HepG2 (cell line): ENCODE measurements at regions not wholly inside any gene's neighbourhood (a gene's known extent, or its start where the extent isn't known, plus 50 kb on each side); places are given as distances from the start of the nearest gene placed in this dataset.

Experiments
- ATAC-seq: fragments of 200-7000 bp; cut with Tn5 transposase; 3 replicates; pipeline ENCODE4 v1.9.1; 2020; ENCODE audit warnings: mild to moderate bottlenecking, moderate library complexity
- BruUV-seq: library from RNA; stranded (reverse); fragments of 400-500 nt; replicated peaks from 2 replicates; lab custom pipeline; 2021; lab: Mats Ljungman, UMichigan
- CTCF ChIA-PET: fragments of 300-600 bp; formaldehyde crosslinking; extraction: SDS; loops from one replicate; lab custom pipeline; 2021; ENCODE audit warnings: low total read pairs, inconsistent platforms, low intra/inter-chr PET ratio; lab: Yijun Ruan, JAX
- POLR2A ChIA-PET: fragments of 350-600 bp; sonication (Branson Sonifier 250); formaldehyde crosslinking; loops from one replicate; lab custom pipeline; 2020; ENCODE audit warnings: antibody characterized with exemption, inconsistent platforms; lab: Yijun Ruan, JAX
- DNase-seq: peaks from one replicate; pipeline ENCODE4 v3.0.0-alpha.2; 2015; ENCODE audit warnings: low spot score
- FAIRE-seq: peaks from 3 replicates; lab custom pipeline; 2011; peaks lifted over from hg19 to GRCh38; lab: Jason Lieb, UNC
- H2AFZ ChIP-seq: one replicate; pipeline ENCODE4 v1.6.1; 2011; ENCODE audit warnings: low read length, inconsistent platforms
- H3K27ac ChIP-seq: fragments of 300-600 bp; 3 replicates; pipeline ENCODE4 v1.8.0; 2011; ENCODE audit warnings: mixed run types, mild to moderate bottlenecking, mixed read lengths, low read length, inconsistent platforms; ENCODE audit not compliant: insufficient read depth; ENCODE audit errors: extremely low read length
- H3K27me3 ChIP-seq, 2 experiments: fragments of 200-600 bp in 1 of 2; 2 replicates in 1 of 2; 3 replicates in 1 of 2; pipeline versions ENCODE4 v1.6.0 to v1.8.0; 2011; ENCODE audit warnings: low read length in 2 of 2, mild to moderate bottlenecking in 2 of 2, moderate library complexity in 2 of 2, inconsistent platforms in 1 of 2; ENCODE audit not compliant: insufficient read depth in 2 of 2, control insufficient read depth in 1 of 2
- H3K36me3 ChIP-seq, 2 experiments: fragments of 200-600 bp in 1 of 2; replicated peaks in 1 of 2; 2 replicates in 1 of 2; 3 replicates in 1 of 2; pipeline versions ENCODE4 v1.5.1 to v1.8.0; 2011; ENCODE audit warnings: low read length in 2 of 2, inconsistent platforms in 1 of 2; ENCODE audit not compliant: insufficient read depth in 2 of 2, control insufficient read depth in 1 of 2
- H3K4me1 ChIP-seq: 2 replicates; pipeline ENCODE4 v1.5.1; 2012; ENCODE audit warnings: low read length, inconsistent platforms; ENCODE audit not compliant: insufficient read depth
- H3K4me2 ChIP-seq: 2 replicates; pipeline ENCODE4 v1.6.0; 2011; ENCODE audit warnings: low read depth, low read length, inconsistent platforms
- H3K4me3 ChIP-seq, 3 experiments: fragments of 200-600 bp in 1 of 3; sonication (generic), shearing (Covaris generic) in 1 of 3; replicated peaks in 1 of 3; 2 replicates each; pipeline ENCODE4 v1.5.1; 2011 to 2016; ENCODE audit warnings: low read length in 3 of 3, inconsistent platforms in 2 of 3, low read depth in 2 of 3, mild to moderate bottlenecking in 2 of 3, control low read depth in 1 of 3, mixed read lengths in 1 of 3; ENCODE audit not compliant: insufficient read depth in 1 of 3
- H3K79me2 ChIP-seq: one replicate; pipeline ENCODE4 v1.6.1; 2011; ENCODE audit warnings: low read length, inconsistent platforms; ENCODE audit not compliant: insufficient read depth
- H3K9ac ChIP-seq: 2 replicates; pipeline ENCODE4 v1.6.0; 2011; ENCODE audit warnings: mild to moderate bottlenecking, low read depth, low read length, inconsistent platforms; ENCODE audit not compliant: insufficient read depth
- H3K9me3 ChIP-seq: 2 replicates; pipeline ENCODE4 v1.5.1; 2012; ENCODE audit warnings: mild to moderate bottlenecking, low read length
- H4K20me1 ChIP-seq: 2 replicates; pipeline ENCODE4 v1.6.0; 2011; ENCODE audit warnings: inconsistent platforms, mild to moderate bottlenecking, low read length, moderate library complexity; ENCODE audit not compliant: insufficient read depth
- FOXA3 ChIP-seq: IDR thresholded peaks from 2 replicates; pipeline ENCODE4 v1.6.1; 2016; ENCODE audit warnings: missing genetic modification reagents, missing compliant biosample characterization
- HNRNPL ChIP-seq: fragments of 200-400 bp; formaldehyde crosslinking; IDR thresholded peaks from 2 replicates; pipeline ENCODE4 v1.6.1; 2017; ENCODE audit warnings: mild to moderate bottlenecking, low read depth, low read length
- KDM5B ChIP-seq: sonication (generic); formaldehyde crosslinking; IDR thresholded peaks from 2 replicates; pipeline ENCODE4 v1.4.0; 2020; ENCODE audit warnings: missing genetic modification reagents, mild to moderate bottlenecking, borderline replicate concordance
- RFX3 ChIP-seq: IDR thresholded peaks from 2 replicates; pipeline ENCODE4 v1.6.1; 2016; ENCODE audit warnings: missing biosample characterization, missing genetic modification reagents
- SNAPC2 ChIP-seq: sonication (generic); formaldehyde crosslinking; IDR thresholded peaks from 2 replicates; pipeline ENCODE4 v1.8.1; 2022; ENCODE audit warnings: mild to moderate bottlenecking, missing genetic modification reagents
- WGBS: methylation state at CpG from one replicate; pipeline ENCODE4 v1.1.6; 2017; ENCODE audit warnings: low lambda C conversion rate; 5-methylcytosine and 5-hydroxymethylcytosine counted together
- in situ Hi-C: cut with HindIII; loops from 2 replicates; pipeline ENCODE4 v1.10.0; 2017; ENCODE audit warnings: low pct_unique_long_range_greater_than_20kb; ENCODE audit not compliant: extremely low pct_ligation_motif_present
- intact Hi-C: fragments of 100-400 bp; cut with micrococcal nuclease; formaldehyde crosslinking; loops from one replicate; pipeline ENCODE4 v1.10.0; 2022; ENCODE audit not compliant: unreplicated experiment
- TF ChIP-seq, protein P1 (sequence below): sonication (generic); formaldehyde crosslinking; IDR thresholded peaks from 2 replicates; pipeline ENCODE4 v1.5.1; 2020; ENCODE audit warnings: missing genetic modification reagents, mild to moderate bottlenecking, borderline replicate concordance

DNA sequence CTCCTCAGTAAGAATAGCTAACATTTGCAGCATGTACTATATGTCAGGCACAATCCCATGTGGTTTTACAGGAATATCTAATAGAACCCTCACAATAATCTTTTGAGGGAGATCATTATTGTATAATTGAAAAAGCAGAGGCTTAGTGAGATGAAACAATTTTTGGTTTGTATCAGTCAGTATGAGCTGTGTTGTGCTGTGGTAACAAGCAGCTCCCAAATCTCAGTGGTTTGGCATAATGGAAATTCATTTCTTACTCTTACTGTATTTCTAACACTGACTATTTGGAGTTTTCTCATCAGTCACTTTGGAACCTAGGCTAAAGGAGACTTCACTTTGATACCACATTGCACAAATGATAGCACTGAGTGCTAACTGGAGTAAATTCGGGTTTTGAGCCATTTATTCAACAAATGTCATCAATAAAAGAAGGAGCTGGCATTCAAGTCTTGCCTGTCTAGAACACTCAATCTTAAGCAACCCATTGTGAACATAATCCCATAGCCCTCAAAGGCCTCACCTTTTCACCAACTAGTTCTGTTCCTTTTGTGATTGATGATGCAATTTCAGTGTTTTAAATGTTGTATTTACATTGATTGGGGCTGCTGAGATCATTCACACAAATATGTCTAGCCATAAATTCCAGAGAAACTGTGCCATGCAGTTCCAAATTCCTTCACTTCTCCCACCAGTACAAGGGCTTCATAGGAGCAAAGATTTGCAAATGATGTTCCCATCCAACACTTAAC lies 441.0 kb downstream of the XYLT1 start (continued):
- TF ChIP-seq HNRNPL: no peak
- TF ChIP-seq KDM5B (CRISPR knock-in tag): no peak
- TF ChIP-seq, protein P1, sequence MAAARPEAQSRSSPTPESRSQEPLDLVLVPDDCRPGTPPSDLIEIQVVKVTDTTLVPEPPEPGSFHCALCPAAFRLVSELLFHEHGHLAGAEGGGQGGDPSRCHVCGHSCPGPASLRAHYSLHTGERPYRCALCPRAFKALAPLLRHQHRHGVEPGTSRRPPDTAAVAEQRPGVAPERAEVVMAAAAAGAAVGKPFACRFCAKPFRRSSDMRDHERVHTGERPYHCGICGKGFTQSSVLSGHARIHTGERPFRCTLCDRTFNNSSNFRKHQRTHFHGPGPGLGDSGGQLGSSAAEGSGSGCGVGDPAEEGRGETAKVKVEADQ: no peak
- no peak for TF ChIP-seq RFX3 (CRISPR knock-in tag)

DNA sequence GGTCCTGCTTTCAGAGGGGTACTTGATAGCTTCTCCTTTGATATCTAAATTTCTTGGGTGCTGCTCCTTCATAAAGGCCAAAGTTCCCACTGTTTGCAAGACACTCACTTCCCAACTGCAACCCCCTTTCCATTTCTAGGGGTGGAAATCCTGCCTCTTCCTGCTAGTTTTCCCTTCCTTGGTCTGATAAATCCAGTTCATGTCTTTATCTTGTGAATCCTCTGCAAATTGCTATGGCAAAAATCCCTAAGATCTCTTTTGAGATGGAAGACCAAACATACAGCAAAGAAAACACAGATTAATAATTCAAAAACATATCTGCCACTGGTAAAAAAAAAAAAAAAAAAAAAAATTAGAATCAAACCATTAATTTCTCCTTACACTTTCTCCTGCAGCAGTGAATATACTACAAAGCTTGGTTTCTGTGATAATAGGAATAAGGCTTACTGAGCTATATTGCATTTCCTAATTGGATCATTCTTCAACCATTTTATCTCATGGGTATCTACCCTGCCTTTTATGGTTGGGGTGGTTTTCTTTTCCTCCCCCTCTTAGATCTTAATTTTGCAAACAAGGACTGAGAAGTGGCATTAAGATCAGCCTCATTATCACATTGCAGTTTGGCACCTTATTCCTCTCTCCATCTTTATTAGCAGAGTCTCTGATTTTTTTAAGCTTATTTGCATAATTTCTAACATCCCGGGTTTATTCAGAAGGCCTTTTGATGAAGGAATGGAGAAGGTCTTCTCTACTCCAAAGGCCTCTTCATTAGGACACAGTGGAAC lies 439.1 kb downstream of the XYLT1 start:
- 58% methylated on average over 1 of the region's 1 CpG for WGBS
- CTCF ChIA-PET: no interaction called here
- H2AFZ ChIP-seq: no peak overlapping the region
- 0 out of 2 replicates have a peak, but pooled peaks have one; percentile 69 for TF ChIP-seq SNAPC2 (CRISPR knock-in tag)
- no peak for TF ChIP-seq FOXA3 (CRISPR knock-in tag)
- ATAC-seq (no peak), DNase-seq (no peak), FAIRE-seq (no peak)
- no peaks in the 10 kb centered on the region for H3K27me3 ChIP-seq
- no peak overlapping the region for H3K4me3 ChIP-seq
- no peaks in the 10 kb centered on the region for H4K20me1 ChIP-seq
- no TSS peak for BruUV-seq
- in situ Hi-C loops (no loop called here), intact Hi-C loops (no loop called here)
- no peak overlapping the region for H3K4me2 ChIP-seq
- no peak overlapping the region for H3K9ac ChIP-seq
- H3K79me2 ChIP-seq: no peaks in the 10 kb centered on the region
- no peaks in the 10 kb centered on the region for H3K36me3 ChIP-seq
- no peak overlapping the region for H3K27ac ChIP-seq
- no peaks in the 10 kb centered on the region for H3K4me1 ChIP-seq
- H3K9me3 ChIP-seq: peaks cover 14% of the 10 kb centered on the region
- POLR2A ChIA-PET: no interaction called here
